NCI-H1694 (cell line): ENCODE measurements at regions not wholly inside any gene's neighbourhood (a gene's known extent, or its start where the extent isn't known, plus 50 kb on each side); places are given as distances from the start of the nearest gene placed in this dataset.
"Not testable (repeated sequence)": the region's sequence is repeated elsewhere in the genome, so short reads cannot be mapped to it uniquely, and the experiment has no call there.

Experiments
- DNase-seq: peaks from one replicate; lab custom pipeline; 2025; lab: John Stamatoyannopoulos, UW

DNA sequence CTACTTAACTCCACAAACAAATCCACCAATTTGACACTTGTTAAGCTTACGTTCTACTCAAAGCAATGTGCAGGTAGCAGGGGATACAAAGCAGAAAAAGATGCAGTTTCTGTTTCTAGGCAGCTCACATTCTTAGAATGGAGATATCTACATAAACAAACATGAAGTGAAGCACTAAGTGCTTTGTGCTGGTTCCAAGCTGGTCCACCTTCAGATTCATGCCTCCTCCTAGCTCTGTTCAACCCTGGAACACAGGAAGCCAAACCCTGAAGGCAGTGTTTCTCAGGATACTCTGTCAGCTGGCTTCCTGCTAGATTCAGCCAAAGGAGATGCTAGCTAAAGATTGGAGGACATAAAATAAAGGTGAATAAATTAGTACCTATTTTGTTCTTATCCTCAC, 55.3 kb upstream of the NOL4 start:
- no peak for DNase-seq

- peak; percentile 17 for DNase-seq
Observed at GRCh38 chr18:34280653-34281052, 55.9 kb upstream of the NOL4 start.

DNA sequence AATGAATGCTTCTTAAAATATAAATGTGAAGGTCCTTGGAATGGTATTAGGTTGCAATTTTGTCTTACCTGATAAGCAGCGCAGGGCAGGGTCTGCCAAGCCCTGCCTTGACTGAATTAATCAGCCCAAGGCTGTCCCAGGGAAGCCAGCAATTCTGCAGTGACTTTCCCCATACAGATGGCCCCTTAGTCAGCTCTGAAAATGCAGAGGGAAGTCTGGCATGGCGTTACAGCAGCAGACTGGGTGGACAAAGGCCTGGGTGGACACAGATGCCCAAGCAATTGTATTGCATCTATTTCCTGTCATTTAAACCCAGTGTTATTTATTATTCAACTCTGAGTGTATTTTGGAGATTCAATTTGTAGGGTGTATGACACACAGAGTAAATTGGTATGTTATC, 56.6 kb upstream of the NOL4 start:
- DNase-seq: no peak

GRCh38 chr18:34281722-34282121, 57.0 kb upstream of the NOL4 start:
- DNase-seq: no peak

- DNase-seq: no peak
Observed at GRCh38 chr18:34283506-34283905, 58.8 kb upstream of the NOL4 start.

- no peak for DNase-seq
Observed at GRCh38 chr18:34287825-34288224, 63.1 kb upstream of the NOL4 start.

DNA sequence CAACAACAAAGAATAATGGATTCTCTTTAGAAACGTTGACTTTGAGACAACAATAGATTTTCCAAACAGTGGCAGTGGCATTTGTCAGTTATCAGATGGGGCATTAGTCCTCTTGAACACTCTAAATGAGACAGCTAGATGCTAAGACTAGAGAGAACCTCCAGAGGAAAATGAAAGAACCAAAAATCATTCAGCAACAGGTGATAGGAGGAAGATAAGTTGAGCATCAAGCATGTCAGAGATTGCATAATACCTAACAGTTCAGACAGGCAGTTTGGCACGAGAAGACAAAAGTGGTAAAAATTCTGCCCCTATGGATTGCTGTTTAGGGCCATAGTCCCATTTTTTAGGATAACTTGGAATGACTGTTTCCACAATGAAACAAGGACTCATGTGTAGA, 67.9 kb upstream of the NOL4 start:
- no peak for DNase-seq

- DNase-seq: no peak
Observed at GRCh38 chr18:34297287-34297686, 72.6 kb upstream of the NOL4 start.

GRCh38 chr18:34299828-34300227, 75.1 kb upstream of the NOL4 start:
- no peak for DNase-seq

DNA sequence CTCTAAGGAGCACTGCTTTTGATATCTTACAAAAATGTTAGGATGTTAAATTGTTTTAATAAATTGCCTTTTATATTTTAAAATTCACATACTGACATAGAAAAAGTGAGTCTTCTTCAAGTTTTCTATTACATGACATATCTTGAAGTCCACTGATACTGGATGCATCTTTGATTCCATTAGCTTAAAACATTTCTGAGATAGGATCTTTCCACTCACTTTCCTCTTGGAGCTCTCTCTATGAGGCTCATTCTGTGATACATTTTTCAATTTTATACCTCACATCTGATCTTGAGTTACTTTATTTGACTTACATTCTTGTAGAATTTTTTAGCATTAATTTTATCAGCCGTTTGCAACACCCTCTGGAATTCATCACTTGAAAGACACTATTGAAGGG, 86.8 kb upstream of the NOL4 start:
- no peak for DNase-seq

DNA sequence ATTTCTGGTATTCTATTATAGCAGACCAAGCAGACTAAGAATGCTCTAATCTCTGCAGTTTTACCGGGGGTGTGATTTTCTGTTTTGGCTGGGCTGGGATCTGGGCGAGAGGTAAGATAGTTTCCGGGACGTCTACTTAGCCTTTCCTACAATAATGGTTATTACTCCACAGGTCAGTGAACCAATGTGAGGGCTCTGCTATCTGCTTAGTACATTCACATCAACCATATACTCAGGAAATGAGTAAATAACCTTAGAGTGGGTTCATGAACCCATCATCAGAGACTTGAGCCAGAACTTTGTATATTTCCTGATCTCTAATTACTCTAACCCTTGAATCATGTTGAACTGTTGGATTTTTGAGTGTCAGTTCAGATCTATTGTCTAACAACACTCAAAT, 90.1 kb upstream of the NOL4 start:
- no peak for DNase-seq

DNA sequence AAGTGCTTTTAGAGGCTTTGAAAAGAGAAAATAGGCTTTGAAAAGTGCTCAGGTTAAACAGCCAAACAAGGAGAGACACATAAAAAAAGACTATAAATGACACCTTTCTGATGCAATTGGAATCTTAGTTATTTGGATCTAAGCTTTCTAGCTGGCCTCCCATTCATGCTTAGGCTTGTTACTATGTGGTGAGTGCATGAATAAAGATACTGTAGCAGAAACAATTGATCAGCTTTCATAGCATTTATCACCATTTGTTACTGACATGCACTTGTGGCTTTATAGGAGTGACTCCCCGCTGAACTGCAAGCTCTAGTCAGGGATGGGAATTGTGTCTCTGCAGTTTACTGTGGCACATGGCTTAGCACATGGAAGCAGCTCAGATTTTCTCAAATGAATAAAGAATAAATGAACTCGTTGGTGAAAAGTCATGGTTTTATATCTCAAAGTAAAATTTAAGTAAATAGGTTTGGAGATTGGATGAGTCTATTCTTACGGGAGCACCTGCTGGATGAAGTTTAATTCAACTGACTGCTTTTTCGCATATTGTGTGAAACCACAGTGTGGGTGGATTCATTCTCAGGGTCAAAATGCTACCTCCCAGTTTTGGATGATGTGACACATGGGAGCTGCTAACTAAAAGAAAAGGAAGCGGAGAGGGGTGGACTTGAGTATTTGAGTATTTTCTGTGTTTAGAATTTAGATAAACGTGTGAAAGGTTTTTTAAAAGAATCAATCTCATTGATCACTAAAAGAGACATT, 91.1 kb upstream of the NOL4 start:
- no peak for DNase-seq

DNA sequence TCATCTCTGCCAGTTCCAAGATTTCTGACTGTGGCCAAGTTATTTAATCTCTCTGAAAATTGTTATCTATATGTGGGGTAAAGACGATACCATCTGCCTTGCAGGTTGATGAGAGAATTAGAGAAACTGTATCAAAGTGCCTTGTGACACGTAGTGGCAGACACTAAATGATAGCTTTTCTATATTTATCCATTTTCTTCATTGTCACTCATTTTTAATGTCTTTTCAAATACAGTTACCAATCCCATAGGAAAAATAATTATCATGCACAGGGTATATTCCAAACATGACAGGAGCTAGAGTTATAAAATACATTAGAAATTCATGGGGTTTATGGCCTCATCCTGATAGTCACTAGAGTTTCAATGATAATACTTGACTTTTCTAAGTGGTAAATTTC, 95.6 kb upstream of the NOL4 start:
- DNase-seq: no peak

DNA sequence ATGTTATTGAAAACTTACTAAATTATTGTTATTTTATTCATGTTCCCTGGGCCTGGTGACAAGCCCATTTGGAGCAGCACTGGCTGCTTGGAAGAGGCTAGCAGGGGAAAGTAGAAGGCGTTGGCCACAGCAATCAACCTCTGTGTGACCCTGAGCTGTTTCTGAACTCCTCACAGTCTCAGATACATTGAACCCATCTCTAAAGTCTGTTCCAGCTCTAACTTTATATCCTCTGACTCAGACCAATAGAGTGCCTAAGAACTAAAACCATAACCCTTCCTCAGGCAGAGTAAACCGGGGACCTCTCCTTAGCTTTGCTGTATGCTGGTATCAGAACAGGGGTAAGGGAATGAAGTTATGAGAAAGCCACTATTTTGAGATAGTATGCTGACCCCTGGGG, 96.4 kb upstream of the NOL4 start:
- no peak for DNase-seq

DNA sequence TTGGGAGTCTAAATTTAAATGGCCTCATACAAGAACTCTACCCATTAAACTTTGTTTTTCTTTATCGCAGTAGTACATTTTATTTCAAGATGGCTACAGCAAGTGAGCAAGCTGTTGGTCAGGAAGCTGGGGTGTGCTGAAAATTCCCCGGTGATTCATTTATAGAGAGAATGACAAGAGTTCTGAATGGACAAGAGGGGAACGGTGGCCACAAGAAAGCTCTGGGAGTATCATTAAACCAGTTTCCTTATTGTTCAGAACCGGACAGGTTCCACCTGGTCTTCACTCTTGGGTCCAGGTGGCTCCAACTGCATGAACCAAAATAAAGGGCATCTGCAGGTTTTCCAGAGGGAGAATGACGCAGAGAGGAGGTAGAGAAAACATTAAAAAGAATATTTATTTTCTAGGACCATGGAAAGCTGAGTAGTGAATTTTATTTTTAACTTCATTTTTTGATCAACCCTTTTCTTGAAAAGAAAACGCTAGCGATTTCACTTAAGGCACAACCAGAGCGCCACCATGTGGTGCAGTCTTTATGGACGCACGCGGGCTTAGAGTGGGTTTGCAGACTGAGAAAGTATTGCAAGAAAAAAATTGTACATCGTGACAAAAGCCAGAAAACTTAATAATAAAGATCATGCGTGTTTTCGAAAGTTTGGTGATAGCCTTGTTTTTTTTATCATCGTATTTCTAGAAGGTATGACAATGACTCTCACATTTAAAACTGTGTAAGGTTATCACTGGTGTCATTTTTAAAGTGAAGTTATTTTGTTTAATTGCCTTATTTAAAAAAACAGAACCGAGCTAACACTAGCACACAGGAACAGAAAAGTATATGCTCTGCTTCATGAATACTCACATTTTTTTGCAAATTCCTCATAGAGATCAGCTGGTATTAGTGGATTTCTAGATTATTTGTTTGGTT, 97.9 kb upstream of the NOL4 start:
- peak; percentile 51 for DNase-seq

DNA sequence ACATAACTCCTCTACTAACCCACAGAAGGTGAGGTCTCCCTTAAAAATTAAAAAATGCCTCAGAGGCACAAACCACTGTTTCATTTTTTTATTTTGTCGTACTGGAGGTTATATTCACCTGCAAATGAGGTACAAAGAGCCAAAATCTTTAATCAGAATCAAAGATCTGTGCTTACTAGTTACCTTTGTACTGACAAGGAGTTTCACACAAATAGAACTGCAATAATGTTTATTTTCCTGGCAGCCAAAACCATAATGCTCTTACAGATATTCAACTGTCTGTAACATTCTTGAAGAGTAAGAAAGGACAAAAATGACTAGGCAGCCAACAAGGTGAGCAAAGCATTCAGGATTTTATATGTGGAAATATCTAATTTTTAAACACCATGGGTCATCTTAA, 105.1 kb upstream of the NOL4 start:
- no peak for DNase-seq

DNA sequence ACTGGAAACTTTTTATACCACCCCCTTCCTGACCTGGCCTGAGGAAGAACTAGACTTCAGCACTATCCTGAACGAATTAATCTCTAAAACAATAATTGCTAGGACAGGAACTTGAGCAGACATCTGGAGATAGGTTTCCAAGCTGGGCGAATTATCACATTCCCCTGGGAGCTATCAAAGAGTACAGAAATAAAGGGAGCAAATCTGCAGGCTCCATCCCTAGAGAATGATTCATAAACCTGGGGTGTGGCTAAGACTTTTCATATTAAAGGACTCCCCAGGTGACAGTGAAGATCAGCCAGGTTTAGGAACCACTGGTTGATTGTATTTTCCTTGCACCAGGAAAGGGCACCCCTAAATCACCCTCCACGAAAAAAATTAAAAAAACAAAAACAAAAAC, 105.6 kb upstream of the NOL4 start:
- DNase-seq: no peak

DNA sequence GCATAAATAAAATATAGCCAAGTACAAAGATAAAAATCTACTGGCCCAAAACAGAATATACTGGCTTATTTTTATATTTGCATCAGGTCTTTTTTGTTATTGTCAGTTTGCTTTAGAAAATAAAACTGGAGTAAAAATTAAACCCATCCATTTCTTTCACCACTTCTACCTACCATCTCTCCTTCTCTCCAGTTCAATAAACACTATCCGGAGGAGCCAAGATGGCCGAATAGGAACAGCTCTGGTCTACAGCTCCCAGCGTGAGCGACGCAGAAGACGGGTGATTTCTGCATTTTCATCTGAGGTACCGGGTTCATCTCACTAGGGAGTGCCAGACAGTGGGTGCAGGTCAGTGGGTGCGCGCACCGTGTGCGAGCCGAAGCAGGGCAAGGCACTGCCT, 106.2 kb upstream of the NOL4 start:
- DNase-seq: not testable (repeated sequence)

DNA sequence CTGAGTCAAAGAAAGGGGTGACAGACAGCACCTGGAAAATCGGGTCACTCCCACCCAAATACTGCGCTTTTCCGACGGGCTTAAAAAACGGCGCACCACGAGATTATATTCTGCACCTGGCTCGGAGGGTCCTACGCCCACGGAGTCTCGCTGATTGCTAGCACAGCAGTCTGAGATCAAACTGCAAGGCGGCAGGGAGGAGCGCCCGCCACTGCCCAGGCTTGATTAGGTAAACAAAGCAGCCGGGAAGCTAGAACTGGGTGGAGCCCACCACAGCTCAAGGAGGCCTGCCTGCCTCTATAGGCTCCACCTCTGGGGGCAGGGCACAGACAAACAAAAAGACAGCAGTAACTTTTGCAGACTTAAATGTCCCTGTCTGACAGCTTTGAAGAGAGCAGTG, 106.6 kb upstream of the NOL4 start:
- not testable (repeated sequence) for DNase-seq

GRCh38 chr18:34339155-34339554, 114.4 kb upstream of the NOL4 start:
- DNase-seq: no peak

- no peak for DNase-seq
Observed at GRCh38 chr18:34342960-34343359, 118.2 kb upstream of the NOL4 start.

DNA sequence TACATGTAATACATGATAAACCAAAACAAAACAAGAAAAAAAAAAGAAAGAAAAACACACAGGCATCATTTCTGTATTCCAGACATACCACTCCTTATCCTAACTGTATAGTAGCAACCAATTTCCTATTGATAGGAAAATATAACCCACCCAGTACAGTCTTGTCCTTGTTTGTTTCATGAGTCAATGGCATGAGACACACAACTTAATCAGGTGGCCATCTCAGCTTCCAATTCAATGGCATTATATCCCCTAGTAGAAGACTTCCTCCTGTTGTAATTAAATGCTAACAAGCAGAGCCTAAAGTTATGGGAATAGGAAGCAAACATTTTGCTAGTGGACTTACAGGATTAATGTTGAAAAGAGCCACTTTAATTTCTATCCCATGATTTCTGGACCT, 121.0 kb upstream of the NOL4 start:
- DNase-seq: no peak

DNA sequence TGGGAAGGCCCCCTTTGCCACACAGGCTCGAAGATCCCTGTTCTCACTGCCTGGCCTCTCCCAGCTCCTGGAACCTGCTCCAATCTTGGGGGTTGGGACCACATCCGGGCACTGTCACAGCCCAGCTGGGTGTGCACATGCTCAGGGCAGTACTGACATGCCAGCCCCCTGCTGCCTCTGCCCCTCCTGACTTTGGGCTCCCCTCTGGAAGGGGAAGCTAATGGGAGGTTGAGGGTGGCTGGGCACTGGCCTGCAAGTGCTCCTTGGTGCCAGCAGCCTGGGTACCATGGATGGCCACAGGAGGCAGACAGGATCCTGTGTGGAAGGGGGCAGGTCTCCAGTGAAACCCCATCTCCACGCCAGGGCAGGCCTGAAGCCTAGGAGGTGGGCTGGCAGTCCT, 126.1 kb upstream of the NOL4 start:
- DNase-seq: no peak
